ENCODE measurements at regions not wholly inside any gene's neighbourhood (a gene's known extent, or its start where the extent isn't known, plus 50 kb on each side); places are given as distances from the start of the nearest gene placed in this dataset.

- Histone ChIP-seq H3K4me3 (ENCODE audit: control insufficient read depth in 2 of 3, extremely low read depth in 1 of 3, insufficient read depth in 2 of 3, low read depth in 1 of 3, low read length in 3 of 3) (no peak overlapping the region), H3K36me3 (ENCODE audit: control insufficient read depth in 2 of 2, extremely low read depth in 1 of 2, insufficient read depth in 2 of 2, low read length in 2 of 2) (no peaks in the 10 kb centered on the region), H4K20me1 (ENCODE audit: control insufficient read depth, extremely low read depth, insufficient read depth, low read length) (no peaks in the 10 kb centered on the region), H3K79me2 (ENCODE audit: control insufficient read depth, insufficient read depth, low read length) (no peaks in the 10 kb centered on the region), H3K4me1 (ENCODE audit: control insufficient read depth, extremely low read depth, insufficient read depth, low read length) (no peaks in the 10 kb centered on the region), H3K4me2 (ENCODE audit: control insufficient read depth, extremely low read depth, insufficient read depth, low read depth, low read length) (no peak overlapping the region), H3K9me1 (ENCODE audit: control insufficient read depth, extremely low read depth, insufficient read depth, low read length) (no peaks in the 10 kb centered on the region), H3K27ac (ENCODE audit: control insufficient read depth, insufficient read depth, low read length) (no peak overlapping the region), H3K9ac (ENCODE audit: control insufficient read depth, extremely low read depth, insufficient read depth, low read length) (no peak overlapping the region), H3K9me3 (ENCODE audit: control insufficient read depth, low read depth, low read length) (no peaks in the 10 kb centered on the region), H2AFZ (ENCODE audit: control insufficient read depth, low read length) (no peak overlapping the region), H3K27me3 (ENCODE audit: control insufficient read depth, extremely low read depth, insufficient read depth, low read length) (no peaks in the 10 kb centered on the region)
- TF ChIP-seq CTCF (optimal IDR thresholded peaks at IDR 0.05 in 1 of 3, IDR thresholded peaks at IDR 0.05 in 1 of 3, conservative IDR thresholded peaks at IDR 0.05 in 1 of 3; ENCODE audit: extremely low read depth in 1 of 3, insufficient read depth in 2 of 3, low read length in 3 of 3) (no peak), EZH2 (IDR thresholded peaks at IDR 0.05; ENCODE audit: low read length) (no peak)
- DNase-seq (ENCODE audit: low read depth, low spot score) (no peak), FAIRE-seq (no peak)
- dilution Hi-C loops (cut with MboI; ENCODE audit: extremely low pct_ligation_motif_present, low sequenced_read_pairs), result no loop called here
Observed at GRCh38 chr3:44033123-44033522, 208.6 kb upstream of the TOPAZ1 start.

- Histone ChIP-seq H3K79me2 (ENCODE audit: control insufficient read depth, insufficient read depth, low read length) (no peaks in the 10 kb centered on the region), H3K4me2 (ENCODE audit: control insufficient read depth, extremely low read depth, insufficient read depth, low read depth, low read length) (no peak overlapping the region), H3K36me3 (ENCODE audit: control insufficient read depth in 2 of 2, extremely low read depth in 1 of 2, insufficient read depth in 2 of 2, low read length in 2 of 2) (no peaks in the 10 kb centered on the region), H4K20me1 (ENCODE audit: control insufficient read depth, extremely low read depth, insufficient read depth, low read length) (no peaks in the 10 kb centered on the region), H3K4me1 (ENCODE audit: control insufficient read depth, extremely low read depth, insufficient read depth, low read length) (no peaks in the 10 kb centered on the region), H2AFZ (ENCODE audit: control insufficient read depth, low read length) (no peak overlapping the region), H3K9me1 (ENCODE audit: control insufficient read depth, extremely low read depth, insufficient read depth, low read length) (no peaks in the 10 kb centered on the region), H3K4me3 (ENCODE audit: control insufficient read depth in 2 of 3, extremely low read depth in 1 of 3, insufficient read depth in 2 of 3, low read depth in 1 of 3, low read length in 3 of 3) (no peak overlapping the region), H3K27ac (ENCODE audit: control insufficient read depth, insufficient read depth, low read length) (no peak overlapping the region), H3K9ac (ENCODE audit: control insufficient read depth, extremely low read depth, insufficient read depth, low read length) (no peak overlapping the region), H3K27me3 (ENCODE audit: control insufficient read depth, extremely low read depth, insufficient read depth, low read length) (no peaks in the 10 kb centered on the region), H3K9me3 (ENCODE audit: control insufficient read depth, low read depth, low read length) (no peaks in the 10 kb centered on the region)
- FAIRE-seq (no peak), DNase-seq (ENCODE audit: low read depth, low spot score) (no peak)
- dilution Hi-C loops (cut with MboI; ENCODE audit: extremely low pct_ligation_motif_present, low sequenced_read_pairs), result no loop called here
- TF ChIP-seq CTCF (optimal IDR thresholded peaks at IDR 0.05 in 1 of 3, IDR thresholded peaks at IDR 0.05 in 1 of 3, conservative IDR thresholded peaks at IDR 0.05 in 1 of 3; ENCODE audit: extremely low read depth in 1 of 3, insufficient read depth in 2 of 3, low read length in 3 of 3) (no peak), EZH2 (IDR thresholded peaks at IDR 0.05; ENCODE audit: low read length) (no peak)
Observed at GRCh38 chr3:44036850-44037249, 204.8 kb upstream of the TOPAZ1 start.

Data from keratinocyte (primary cell).